Neural progenitor cell (in vitro differentiated cells): ENCODE measurements at regions not wholly inside any gene's neighbourhood (a gene's known extent, or its start where the extent isn't known, plus 50 kb on each side); places are given as distances from the start of the nearest gene placed in this dataset.

ENCODE experiments used
- EZH2 ChIP-seq: fragments of 200-600 bp; sonication (generic); IDR thresholded peaks from 2 replicates; pipeline ENCODE4 v1.6.1; 2017; ENCODE audit warnings: antibody characterized with exemption, mild to moderate bottlenecking, moderate library complexity
- TF ChIP-seq, protein P1 (sequence below): fragments of 200-600 bp; sonication (generic); IDR thresholded peaks from 2 replicates; pipeline ENCODE4 v1.5.1; 2017; ENCODE audit warnings: antibody characterized with exemption, mild to moderate bottlenecking

DNA sequence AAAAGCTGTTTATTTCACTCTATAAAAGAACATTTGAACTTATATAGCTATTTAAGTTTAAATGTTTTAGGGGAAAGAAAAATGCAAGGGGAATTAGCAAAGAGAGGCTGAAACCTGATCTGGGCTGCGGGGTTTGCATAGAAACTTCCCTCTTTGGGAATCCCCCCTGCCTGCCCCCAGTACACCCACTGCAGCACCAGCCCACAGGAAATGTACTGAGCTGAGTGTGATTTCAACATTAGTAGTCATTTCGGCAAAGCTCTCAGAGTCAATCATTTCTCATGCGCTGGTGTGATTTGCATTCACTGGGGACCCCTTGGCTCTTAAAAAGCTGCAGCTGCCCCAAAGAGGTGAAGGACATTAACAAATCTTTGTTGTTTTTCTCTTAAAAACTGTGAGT is 859.4 kb downstream of the MAFB start:
- TF ChIP-seq, protein P1, sequence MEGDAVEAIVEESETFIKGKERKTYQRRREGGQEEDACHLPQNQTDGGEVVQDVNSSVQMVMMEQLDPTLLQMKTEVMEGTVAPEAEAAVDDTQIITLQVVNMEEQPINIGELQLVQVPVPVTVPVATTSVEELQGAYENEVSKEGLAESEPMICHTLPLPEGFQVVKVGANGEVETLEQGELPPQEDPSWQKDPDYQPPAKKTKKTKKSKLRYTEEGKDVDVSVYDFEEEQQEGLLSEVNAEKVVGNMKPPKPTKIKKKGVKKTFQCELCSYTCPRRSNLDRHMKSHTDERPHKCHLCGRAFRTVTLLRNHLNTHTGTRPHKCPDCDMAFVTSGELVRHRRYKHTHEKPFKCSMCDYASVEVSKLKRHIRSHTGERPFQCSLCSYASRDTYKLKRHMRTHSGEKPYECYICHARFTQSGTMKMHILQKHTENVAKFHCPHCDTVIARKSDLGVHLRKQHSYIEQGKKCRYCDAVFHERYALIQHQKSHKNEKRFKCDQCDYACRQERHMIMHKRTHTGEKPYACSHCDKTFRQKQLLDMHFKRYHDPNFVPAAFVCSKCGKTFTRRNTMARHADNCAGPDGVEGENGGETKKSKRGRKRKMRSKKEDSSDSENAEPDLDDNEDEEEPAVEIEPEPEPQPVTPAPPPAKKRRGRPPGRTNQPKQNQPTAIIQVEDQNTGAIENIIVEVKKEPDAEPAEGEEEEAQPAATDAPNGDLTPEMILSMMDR: no peak
- TF ChIP-seq EZH2: no peak
